ENCODE measurements at regions not wholly inside any gene's neighbourhood (a gene's known extent, or its start where the extent isn't known, plus 50 kb on each side); places are given as distances from the start of the nearest gene placed in this dataset.

DNA sequence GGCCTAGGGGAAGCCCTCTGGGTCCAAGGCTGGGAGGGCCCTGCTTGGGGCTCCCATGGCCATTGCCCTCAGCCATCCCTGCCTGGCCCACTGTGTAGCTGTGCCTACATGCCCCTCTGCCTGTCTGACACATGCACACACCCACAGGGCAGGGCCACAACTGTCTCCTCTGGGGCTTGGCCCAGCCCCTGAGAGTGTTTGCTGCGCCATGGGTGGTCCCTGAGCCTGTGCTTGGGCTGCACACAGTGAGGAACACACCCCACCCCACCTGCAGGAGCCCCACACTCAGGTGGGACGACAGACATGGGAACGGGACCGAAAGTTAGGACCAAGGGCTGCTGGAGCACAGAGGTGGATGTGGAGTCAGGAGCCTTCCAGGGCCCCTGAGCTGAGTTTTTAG lies 489.5 kb downstream of the TBC1D22A start:
- TF ChIP-seq CTCF (IDR thresholded peaks at IDR 0.05; ENCODE audit: low read depth, low read length) = no peak
- TF ChIP-seq POLR2A (IDR thresholded peaks at IDR 0.05; ENCODE audit: extremely low read depth, insufficient read length) = no peak
- no peak for TF ChIP-seq MYC (IDR thresholded peaks at IDR 0.05; ENCODE audit: low read depth, low read length)

All from NB4 (cell line).